HG02623 (cell line): ENCODE measurements at regions not wholly inside any gene's neighbourhood (a gene's known extent, or its start where the extent isn't known, plus 50 kb on each side); places are given as distances from the start of the nearest gene placed in this dataset.
"Not testable (repeated sequence)": the region's sequence is repeated elsewhere in the genome, so short reads cannot be mapped to it uniquely, and the experiment has no call there.

Source experiments
- ATAC-seq: cut with Tn5 transposase; IDR thresholded peaks from one replicate; pipeline ENCODE4 v1.9.1; 2021; ENCODE audit warnings: moderate library complexity; ENCODE audit not compliant: unreplicated experiment

DNA sequence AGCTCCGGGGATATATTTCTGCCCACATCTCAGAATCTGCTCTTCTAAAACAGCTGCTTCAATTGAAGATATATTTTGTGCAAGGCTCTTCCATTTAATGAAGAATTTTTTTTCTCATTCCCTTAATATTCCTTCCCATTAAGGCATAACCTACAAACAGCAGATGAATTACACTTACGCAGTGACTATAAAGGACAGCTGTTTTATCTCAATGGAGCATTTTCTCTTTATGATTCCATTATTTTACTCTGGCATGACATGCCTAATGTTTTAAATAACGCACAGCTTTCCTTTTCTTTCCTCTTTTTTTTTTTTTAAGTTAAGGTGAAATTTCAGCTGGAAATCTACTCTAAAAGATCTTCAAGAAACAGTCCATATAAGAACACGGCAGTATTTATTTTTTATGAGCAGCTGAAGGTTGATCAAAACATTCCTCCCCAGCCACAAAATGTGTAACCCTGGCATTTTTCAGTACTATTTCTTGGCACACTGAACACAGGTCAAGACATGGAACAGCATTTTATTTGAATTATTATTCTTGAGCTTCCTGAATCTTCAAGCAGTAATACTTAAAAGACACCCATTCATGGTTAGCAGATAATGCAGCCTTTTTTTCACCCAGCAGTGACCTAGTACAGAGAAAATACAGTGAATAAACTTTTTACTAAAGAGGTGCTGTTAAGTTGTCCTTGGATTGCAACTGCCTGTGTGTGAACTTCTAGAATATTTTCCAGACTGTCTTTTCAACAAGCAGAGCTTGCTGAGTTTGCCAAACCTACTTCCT is 118.1 kb upstream of the FOXN3 start:
- ATAC-seq, result no peak

DNA sequence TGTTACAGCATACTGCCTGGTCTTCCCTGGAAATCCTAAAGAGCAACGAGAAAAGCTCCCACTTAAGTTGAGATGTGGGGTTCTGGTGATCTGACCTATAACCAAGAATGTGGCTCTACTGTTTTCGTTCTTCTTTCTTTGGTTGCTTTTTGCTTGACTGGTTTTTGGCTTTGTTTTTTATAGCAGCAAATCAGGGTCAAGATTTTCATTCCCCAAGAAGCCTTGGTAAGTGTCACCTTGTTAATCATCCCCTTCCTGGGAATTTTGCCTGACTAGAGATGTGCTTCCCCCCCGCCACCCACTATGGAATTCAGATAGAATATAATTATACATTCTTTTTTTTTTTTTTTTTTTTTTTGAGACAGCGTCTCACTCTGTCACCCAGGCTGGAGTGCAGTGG is 116.7 kb upstream of the FOXN3 start:
- no peak for ATAC-seq

DNA sequence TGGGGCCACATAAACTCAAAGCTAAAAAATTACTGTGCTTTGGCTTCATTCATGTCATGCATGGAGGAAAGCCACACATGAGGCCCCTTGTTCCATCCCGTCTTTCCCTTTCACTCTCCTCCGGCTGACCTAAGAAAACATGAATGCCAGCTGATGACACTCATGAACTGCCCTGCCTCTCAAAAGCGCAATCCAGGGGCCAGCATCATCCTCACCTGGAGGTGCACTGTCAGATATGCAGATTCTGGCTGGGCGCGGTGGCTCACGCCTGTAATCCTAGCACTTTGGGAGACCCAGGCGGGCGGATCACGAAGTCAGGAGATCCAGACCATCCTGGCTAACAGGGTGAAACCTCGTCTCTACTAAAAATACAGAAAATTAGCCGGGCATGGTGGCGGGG is 116.1 kb upstream of the FOXN3 start:
- no peak for ATAC-seq

DNA sequence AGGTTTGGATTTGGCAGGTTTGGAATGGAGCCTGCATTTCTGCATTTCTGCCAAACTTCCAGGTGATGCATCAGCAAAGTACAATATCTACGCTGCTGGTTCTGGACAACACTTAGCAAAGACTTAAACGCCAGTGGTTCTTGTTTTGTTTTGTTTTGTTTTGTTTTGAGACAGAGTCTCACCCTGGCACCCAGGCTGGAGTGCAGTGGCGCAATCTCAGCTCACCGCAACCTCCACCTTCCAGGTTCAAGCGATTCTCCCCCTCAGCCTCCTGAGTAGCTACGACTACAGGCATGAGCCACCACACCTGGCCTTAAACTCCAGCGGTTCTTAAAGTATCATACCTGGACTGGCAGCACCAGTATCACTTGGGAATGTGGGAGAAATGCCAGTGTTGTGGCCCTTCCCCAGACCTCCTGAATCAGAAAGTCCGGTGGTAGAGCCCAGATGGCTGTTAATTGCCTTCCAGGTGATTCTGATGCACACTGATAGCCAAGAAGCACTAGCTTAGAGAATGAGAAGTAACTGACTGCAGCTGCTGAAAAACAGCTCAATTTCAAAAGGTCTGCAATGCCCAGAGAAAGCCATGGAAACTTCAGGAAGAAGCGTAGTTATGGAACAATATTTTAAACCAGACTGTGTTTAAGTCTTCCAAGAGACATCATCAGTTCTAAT is 114.8 kb upstream of the FOXN3 start:
- ATAC-seq, result no peak

DNA sequence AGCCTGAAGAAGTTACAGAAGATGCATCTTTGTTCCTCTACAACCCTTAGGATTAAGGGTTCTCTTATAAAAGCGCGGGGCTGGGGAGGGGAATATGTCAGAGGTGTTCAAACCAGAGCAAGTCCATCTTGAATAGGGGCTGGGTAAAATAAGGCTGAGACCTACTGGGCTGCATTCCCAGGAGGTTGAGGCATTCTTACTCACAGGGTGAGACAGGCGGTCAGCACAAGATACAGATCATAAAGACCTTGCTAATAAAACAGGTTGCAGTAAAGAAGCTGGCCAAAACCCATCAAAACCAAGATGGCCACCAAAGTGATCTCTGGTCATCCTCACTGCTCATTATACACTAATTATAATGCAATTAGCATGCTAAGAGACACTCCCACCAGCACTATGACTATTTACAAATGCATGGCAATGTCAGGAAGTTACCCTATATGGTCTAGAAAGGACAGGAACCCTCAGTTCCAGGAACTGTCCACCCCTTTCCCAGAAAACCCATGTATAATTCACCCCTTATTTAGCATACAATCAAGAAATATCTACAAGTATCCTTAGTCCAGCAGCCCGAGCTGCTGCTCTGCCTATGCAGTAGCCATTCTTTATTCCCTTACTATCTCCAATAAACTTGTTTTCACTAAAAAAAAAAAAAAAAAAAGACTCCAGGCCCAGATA is 108.1 kb upstream of the FOXN3 start:
- no peak for ATAC-seq

DNA sequence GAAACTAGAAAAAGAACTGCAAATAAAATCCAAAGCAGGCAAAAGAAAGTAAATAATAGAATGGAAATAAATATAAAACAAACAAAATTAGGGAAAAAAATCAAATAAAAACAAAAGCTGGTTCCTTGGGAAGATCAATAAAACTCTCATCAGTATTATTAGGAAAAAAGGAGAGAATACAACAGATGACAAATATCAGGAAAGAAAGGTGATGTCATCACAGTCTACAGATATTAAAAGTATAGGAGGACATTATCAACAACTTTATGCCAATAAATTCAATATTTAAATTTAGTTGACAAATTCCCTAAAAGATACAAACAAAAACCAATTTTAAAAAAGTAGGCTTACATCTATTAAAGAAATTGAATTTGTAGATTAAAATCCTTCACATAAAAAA is 107.4 kb upstream of the FOXN3 start:
- ATAC-seq, result no peak

DNA sequence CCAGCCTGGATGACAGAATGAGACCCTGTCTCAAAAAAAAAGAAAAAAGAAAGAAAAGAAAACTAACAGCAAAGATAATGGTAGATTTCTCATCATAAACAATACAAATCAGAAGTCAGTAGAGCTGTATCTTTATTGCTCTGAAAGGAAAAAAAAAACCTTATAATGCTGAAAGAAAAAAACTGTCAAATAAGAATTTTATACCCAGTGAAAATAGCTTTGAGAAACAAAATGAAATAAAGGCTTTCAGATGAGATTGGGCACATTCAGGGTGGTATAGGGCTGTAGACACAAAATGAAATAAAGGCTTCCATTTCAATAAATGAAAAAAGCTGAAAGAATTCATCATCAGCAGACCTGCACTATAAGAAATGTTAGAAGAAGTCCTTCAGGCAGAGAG is 105.0 kb upstream of the FOXN3 start:
- ATAC-seq, result no peak

DNA sequence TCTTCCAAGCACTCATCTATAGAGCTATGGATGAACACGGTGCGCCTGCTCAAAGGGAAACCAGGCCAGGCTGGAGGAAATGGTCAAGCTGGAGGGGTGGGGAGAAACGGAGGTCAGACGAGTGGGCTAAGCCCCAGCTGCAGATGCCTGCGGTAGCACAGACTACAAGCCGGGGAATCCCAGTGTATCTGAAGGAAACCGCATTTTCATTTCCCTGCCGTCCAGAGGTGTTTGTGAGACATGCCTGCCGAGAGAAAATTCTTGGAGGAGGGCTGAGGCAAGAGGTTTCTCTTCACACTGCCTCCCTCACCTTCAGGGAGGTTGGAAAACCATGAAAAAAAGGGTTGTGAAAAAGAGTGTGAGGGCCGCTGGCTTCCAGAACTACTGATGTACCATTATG is 102.0 kb upstream of the FOXN3 start:
- ATAC-seq, result no peak

DNA sequence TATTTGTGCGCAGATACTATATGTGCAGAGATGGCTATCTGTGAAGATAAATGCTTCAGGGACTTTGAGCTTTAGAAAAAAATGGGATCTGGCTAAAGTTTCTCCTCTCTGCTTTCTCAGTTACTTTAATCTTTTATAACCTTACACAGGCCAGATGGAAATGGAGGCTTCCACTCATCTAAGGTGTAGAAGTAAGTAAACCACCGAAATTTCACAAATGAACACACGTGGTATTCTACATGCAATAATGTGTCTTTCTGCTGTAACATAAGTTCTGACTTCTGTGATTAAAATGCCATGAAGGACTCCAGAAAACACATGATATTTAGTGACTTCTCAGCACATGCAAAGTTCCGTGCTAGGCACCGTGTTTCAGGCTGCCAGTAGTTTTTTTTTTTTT is 99.1 kb upstream of the FOXN3 start:
- no peak for ATAC-seq

DNA sequence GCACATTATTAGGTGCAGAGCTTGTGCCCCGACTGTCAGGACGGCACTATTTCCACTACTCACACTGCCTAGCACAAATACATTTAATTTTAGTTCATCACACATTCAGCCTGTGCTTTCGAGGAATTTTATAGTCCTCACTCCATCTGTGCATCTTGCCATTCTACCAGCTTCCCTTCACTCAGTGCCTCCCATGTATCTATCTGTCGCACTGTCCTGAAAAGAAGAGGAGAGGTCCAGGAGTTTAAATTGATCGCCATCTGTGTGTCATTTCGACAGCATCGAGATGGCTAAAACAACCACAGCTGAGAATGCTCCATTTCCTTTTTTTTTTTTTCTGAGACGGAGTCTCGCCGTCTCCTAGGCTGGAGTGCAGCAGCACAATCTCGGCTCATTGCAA is 97.6 kb upstream of the FOXN3 start:
- ATAC-seq, result no peak

DNA sequence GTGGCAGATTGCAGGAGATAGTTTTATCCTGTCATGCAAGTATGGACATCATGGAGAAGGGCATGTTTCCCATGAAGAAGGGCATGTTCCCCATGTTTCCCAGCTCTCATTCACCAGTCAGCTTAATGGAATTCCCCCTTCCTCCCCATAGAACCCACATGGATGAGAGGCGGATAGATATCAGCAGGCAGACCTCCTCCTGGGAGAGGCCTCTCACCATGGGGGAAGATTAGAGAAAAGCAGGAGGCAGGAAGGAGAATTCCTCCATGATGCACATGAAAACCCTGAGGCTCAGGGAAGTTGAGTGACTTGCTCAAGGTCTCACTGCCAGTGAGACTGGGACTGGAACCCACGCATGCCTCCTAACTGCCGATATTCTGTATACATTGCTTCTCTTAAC is 92.9 kb upstream of the FOXN3 start:
- ATAC-seq, result no peak

DNA sequence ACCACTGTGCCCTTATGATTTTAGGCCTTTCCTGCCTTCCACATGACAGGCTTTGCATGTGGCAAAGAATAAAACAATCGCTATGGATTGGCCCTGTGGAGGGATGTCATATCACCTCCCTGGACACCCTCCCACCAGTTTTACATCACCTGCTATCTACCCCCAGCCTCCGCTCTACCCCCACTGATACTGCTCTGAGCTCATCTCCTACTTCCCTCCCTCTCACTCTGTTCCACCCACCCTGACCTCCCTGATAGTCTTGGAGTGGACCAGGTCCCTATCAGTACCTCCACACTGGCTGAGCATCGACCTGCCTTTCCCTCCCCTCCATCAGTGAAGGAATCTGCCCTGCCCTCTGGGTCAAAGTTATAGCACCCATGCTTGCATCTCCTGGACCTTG is 91.8 kb upstream of the FOXN3 start:
- no peak for ATAC-seq

DNA sequence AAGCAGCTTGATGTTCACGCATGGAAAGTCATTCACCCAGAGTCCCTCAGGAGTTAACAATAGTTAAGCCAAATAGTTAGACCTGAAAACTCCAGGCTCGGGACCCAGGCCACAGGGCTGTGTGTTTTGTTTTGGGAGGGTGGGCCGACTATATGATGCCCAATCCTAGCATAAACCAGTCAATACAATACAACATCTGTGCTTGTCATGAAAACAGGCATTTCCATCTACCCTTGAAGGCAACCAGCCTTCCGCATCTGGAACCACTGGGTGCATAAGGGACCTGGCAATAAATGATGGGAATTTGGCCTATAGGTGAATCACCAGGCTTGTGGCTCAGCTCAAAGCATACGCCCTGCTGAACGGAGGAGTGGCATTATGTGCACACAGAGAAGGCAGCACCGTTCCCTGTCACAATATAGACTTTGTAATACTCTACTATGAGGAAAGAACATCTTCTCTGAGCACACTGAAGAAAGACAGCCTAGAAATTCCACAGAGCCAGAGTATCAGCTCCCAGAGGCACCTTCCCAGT is 91.0 kb upstream of the FOXN3 start:
- no peak for ATAC-seq

DNA sequence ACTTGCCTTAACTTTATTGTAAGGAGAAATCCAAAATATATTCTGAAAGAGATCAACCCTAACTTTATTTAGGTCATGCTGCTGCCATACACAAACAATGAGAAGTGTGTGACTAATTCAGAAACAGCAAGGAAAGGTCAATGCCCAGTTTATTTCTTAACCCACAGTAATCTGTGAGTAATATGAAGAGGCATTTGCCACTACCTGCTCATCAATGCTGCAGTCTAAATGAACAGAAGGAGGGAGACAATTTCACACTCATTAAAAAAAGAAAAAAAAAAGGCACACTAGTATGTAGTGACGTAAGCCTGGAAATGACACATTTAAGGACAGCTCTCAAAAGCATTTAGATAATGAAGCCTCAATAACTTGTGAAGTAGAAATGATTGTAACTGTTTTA is 90.5 kb upstream of the FOXN3 start:
- ATAC-seq, result no peak

DNA sequence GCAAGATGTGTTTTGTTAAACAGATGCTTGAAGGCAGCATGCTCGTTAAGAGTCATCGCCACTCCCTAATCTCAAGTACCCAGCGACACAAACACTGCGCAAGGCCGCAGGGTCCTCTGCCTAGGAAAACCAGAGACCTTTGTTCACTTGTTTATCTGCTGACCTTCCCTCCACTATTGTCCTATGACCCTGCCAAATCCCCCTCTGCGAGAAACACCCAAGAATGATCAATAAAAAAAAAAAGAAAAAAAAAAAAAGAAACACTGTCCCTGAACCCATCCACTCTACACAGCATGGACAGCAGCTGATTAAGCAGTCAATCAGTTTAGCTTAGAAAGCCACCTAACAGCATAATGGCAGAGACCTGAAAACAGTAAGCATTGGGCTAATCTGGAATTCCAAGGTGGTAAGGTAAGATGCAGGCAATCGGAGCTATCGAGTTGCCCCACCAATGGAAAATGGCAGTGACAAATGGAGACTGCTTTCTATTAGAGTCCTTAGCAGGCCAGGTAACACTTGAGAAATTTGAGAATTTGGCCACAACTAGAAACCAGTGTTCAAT is 89.9 kb upstream of the FOXN3 start:
- ATAC-seq, result not testable (repeated sequence)

DNA sequence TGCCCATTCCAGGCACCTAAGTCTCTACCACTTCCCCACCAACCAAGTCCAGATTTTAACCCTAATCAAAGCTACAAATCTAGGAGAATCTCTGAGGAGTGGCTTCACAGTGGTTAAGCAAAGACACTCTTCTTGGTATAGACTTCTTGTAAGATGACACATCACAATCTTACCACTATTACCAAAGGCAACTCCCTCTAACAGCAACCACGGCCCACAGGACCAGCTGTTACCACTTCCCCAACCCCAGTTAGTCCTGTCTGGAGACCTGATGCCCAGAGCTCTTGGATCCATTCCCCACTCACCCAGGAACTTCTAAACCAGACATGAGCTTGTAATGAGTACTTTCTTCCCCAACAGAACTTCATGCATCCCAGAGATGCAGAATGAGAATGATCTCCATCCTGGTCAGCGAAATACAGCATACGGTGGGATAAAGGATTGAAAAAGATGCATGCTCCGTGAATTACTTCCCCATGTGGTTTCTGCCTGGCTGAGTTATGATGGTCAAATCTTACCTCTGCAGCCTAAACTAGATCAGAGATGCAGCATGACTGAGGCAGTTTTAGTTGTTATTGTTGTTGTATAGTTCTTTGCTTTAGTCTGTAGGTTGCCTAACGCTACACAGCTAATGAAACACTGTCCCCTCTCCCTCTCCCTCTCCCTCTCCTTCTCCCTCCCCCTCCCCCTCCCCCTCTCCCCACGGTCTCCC is 87.7 kb upstream of the FOXN3 start:
- ATAC-seq, result peak; percentile 65

DNA sequence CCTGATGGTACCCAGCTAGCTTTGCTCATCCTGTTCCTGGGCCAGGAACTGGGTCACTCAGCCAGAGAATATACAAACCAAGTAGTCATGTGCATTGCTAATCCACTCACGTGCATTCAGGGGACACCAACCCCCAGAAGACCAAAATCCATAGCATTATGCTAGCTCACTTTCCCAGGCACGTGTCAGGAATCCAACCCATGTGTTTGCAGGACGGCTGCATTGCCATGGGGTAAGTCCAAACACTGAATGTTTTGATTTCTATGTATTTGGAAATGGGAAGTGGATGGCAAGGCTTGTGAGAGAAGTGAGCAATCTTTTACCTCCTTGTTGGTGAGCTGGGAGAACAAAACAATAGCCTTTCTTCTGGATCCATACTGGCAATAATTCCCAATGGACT is 87.1 kb upstream of the FOXN3 start:
- no peak for ATAC-seq

DNA sequence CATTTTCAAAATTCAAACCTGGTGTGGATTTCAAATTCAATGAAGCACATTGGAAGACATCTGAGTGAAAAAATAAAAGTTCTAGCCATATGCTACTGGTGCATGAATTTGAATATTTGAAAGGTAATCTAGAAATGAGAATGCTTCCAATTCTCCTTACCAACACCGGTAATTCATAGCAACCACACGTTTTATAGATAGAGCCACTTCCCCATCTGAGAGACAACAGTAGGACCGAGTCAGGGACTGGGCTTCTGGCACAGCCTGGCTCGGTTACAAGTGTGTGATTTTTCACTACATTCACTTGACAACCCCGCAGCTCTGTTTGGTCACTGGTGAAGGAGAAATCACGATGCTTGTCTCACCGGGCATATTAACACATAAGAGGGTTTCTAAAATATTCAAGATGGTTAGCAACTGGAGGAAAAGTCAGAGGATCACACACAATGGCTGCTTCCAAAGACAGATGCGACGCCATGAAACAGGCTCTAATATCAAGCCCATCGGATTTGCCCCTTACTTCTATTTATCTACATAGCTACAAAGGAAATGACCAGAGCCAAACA is 86.5 kb upstream of the FOXN3 start:
- ATAC-seq, result no peak

DNA sequence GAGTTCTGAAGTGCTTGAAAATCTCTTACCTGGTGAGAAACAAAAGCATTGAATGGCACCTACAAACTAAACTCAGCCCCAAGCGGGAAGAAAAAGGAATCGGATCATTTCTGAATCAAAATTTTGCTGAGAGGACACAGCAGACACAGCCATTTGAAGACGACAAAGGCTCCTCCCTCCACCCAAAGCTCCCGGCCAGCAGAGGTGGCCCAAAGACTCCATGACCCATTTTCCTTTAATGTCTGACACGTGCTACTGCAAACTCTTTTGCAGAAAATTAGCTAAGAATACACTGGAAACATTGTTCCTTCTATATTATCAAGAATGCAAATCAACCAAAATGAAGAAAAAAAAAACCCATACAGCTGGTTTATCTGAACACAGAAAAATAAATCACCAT is 85.9 kb upstream of the FOXN3 start:
- no peak for ATAC-seq

DNA sequence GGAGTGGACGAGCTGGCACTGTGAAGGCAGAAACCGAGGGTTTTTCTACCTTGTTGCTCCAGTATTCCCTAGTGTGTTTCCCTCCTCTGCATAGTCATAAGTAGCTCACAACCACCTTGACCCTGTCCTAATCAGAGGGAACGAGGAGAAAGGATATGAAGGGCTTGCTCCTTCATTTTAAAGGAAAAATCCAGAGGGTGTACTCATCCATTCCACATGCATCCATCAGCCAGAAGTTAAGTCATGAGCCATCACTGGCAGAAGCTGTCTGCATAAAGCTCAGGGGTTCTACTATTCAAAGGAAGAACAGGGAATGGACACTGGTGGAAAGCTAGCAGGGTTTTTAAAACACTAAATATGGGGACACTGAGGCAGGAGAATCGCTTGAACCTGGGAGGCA is 84.3 kb upstream of the FOXN3 start:
- ATAC-seq, result no peak

DNA sequence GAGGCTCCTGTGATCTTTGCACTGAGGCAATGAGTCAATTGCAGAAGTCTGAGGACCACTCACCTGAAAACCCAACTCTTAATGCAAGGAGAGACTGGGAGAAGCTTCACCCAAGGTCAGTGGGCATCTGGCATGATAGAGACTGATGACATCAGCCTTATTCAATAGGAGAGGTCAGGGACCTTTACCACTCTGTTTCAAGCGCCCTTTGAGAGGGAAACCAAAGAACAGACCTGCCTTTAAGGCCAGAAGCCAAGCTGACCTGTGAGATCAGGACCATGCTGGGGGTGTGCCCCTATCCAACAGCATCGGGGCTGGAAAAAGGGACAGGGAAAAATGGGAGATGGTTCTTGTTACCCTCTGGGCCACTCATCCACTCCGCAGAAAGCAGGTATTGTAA is 83.3 kb upstream of the FOXN3 start:
- ATAC-seq, result no peak
